ENCODE measurements at regions not wholly inside any gene's neighbourhood (a gene's known extent, or its start where the extent isn't known, plus 50 kb on each side); places are given as distances from the start of the nearest gene placed in this dataset.

- no peak overlapping the region for H3K27ac ChIP-seq
- no peak for TF ChIP-seq CTCF (conservative IDR thresholded peaks at IDR 0.05)
Measured at GRCh38 chr10:129383651-129384050, 83.4 kb upstream of the MGMT start.

GRCh38 chr10:129385600-129385999 lies 81.4 kb upstream of the MGMT start:
- no peak for TF ChIP-seq CTCF (conservative IDR thresholded peaks at IDR 0.05)
- H3K27ac ChIP-seq, result no peak overlapping the region

GRCh38 chr10:129386415-129387257 lies 80.4 kb upstream of the MGMT start:
- TF ChIP-seq CTCF (conservative IDR thresholded peaks at IDR 0.05), result no peak

GRCh38 chr10:129387258-129387525 lies 79.8 kb upstream of the MGMT start:
- no peak for TF ChIP-seq CTCF (conservative IDR thresholded peaks at IDR 0.05)

More at GRCh38 chr10:129386415-129387257, 80.4 kb upstream of the MGMT start:
- H3K27ac ChIP-seq, result no peak overlapping the region

GRCh38 chr10:129388435-129388834 lies 78.6 kb upstream of the MGMT start:
- no peak overlapping the region for H3K27ac ChIP-seq
- TF ChIP-seq CTCF (conservative IDR thresholded peaks at IDR 0.05), result no peak

More at GRCh38 chr10:129387258-129387525, 79.8 kb upstream of the MGMT start:
- no peak overlapping the region for H3K27ac ChIP-seq

GRCh38 chr10:129389194-129389593 lies 77.8 kb upstream of the MGMT start:
- H3K27ac ChIP-seq, result no peak overlapping the region
- TF ChIP-seq CTCF (conservative IDR thresholded peaks at IDR 0.05), result no peak

GRCh38 chr10:129390147-129390546 lies 76.9 kb upstream of the MGMT start:
- H3K27ac ChIP-seq, result no peak overlapping the region
- no peak for TF ChIP-seq CTCF (conservative IDR thresholded peaks at IDR 0.05)
